GM12878 (cell line): ENCODE measurements at regions not wholly inside any gene's neighbourhood (a gene's known extent, or its start where the extent isn't known, plus 50 kb on each side); places are given as distances from the start of the nearest gene placed in this dataset.

Experiments used
- ATAC-seq: fragments of 200-7000 bp; cut with Tn5 transposase; 3 replicates; pipeline ENCODE4 v1.9.1; 2020; ENCODE audit warnings: mild to moderate bottlenecking, moderate library complexity
- BruUV-seq: library from RNA; stranded (reverse); fragments of 400-500 nt; replicated peaks from 2 replicates; lab custom pipeline; 2021; lab: Mats Ljungman, UMichigan
- CTCF ChIA-PET: fragments of 300-600 bp; sonication (Branson Sonifier 250); formaldehyde crosslinking; extraction: SDS; loops from one replicate; lab custom pipeline; 2021; ENCODE audit warnings: inconsistent platforms; lab: Yijun Ruan, JAX
- POLR2A ChIA-PET: fragments of 350-600 bp; formaldehyde crosslinking; extraction: SDS; loops from one replicate; lab custom pipeline; 2021; ENCODE audit warnings: inconsistent platforms; lab: Charles Lee
- RAD21 ChIA-PET: fragments of 300-600 bp; sonication (Branson Sonifier 250); formaldehyde crosslinking; loops from one replicate; lab custom pipeline; 2023; ENCODE audit warnings: antibody characterized with exemption; ENCODE audit not compliant: unreplicated experiment; lab: Charles Lee
- SMC1A ChIA-PET: fragments of 300-600 bp; sonication (Branson Sonifier 250); formaldehyde crosslinking; loops from one replicate; lab custom pipeline; 2023; ENCODE audit not compliant: unreplicated experiment, uncharacterized antibody; lab: Charles Lee
- DNase-seq: peaks from one replicate; pipeline ENCODE4 v3.0.0-alpha.2; 2011; ENCODE audit warnings: low read depth, low spot score
- FAIRE-seq: peaks from 3 replicates; lab custom pipeline; 2011; peaks lifted over from hg19 to GRCh38; lab: Jason Lieb, UNC
- H2AFZ ChIP-seq: 2 replicates; pipeline ENCODE4 v1.6.0; 2011; ENCODE audit warnings: low read depth, low read length, control low read depth; ENCODE audit not compliant: control insufficient read depth
- H3K27ac ChIP-seq: 2 replicates; pipeline ENCODE4 v1.5.1; 2011; ENCODE audit warnings: control low read depth; ENCODE audit not compliant: control insufficient read depth, insufficient read depth
- H3K27me3 ChIP-seq, 2 experiments: replicated peaks in 1 of 2; 2 replicates each; pipeline versions ENCODE4 v1.6.0 to v1.6.1; 2011; ENCODE audit warnings: low read length in 1 of 2; ENCODE audit not compliant: control insufficient read depth in 2 of 2, insufficient read depth in 2 of 2
- H3K36me3 ChIP-seq, 2 experiments: 2 replicates each; pipeline ENCODE4 v1.5.1; 2011; ENCODE audit warnings: low read length in 1 of 2; ENCODE audit not compliant: control insufficient read depth in 2 of 2, insufficient read depth in 2 of 2
- H3K4me1 ChIP-seq: 2 replicates; pipeline ENCODE4 v1.6.1; 2011; ENCODE audit warnings: mild to moderate bottlenecking, low read length, moderate library complexity, mixed read lengths; ENCODE audit not compliant: control insufficient read depth, insufficient read depth
- H3K4me2 ChIP-seq: 2 replicates; pipeline ENCODE4 v1.6.0; 2011; ENCODE audit warnings: control low read depth; ENCODE audit not compliant: control insufficient read depth, insufficient read depth
- H3K4me3 ChIP-seq: fragments of 200-600 bp; sonication (generic); 2 replicates; pipeline ENCODE4 v1.5.1; 2016
- H3K79me2 ChIP-seq: 2 replicates; pipeline ENCODE4 v1.6.0; 2011; ENCODE audit warnings: low read length; ENCODE audit not compliant: control insufficient read depth, insufficient read depth
- H3K9ac ChIP-seq: 2 replicates; pipeline ENCODE4 v1.8.0; 2011; ENCODE audit warnings: low read length, control low read depth, mixed read lengths; ENCODE audit not compliant: control insufficient read depth, insufficient read depth
- H3K9me3 ChIP-seq: replicated peaks from 3 replicates; pipeline ENCODE4 v1.5.1; 2011; ENCODE audit warnings: mild to moderate bottlenecking, low read length; ENCODE audit not compliant: control insufficient read depth, insufficient read depth
- H4K20me1 ChIP-seq: 2 replicates; pipeline ENCODE4 v1.6.0; 2011; ENCODE audit not compliant: control insufficient read depth, insufficient read depth
- BHLHE40 ChIP-seq, 2 experiments: fragments of 450-650 bp in 1 of 2; IDR thresholded peaks; 2 replicates each; pipeline ENCODE4 v1.6.1; 2011 to 2017; ENCODE audit warnings: low read depth in 2 of 2, borderline replicate concordance in 1 of 2, improper control_type of control experiment in 1 of 2, low read length in 1 of 2, mild to moderate bottlenecking in 1 of 2
- CBFB ChIP-seq: IDR thresholded peaks from 2 replicates; pipeline ENCODE4 v1.6.1; 2016; ENCODE audit warnings: antibody characterized with exemption, low read depth
- GATAD2B ChIP-seq: fragments of 450-650 bp; conservative IDR thresholded peaks from 2 replicates; pipeline ENCODE4 v1.6.1; 2017; ENCODE audit warnings: low read depth, mild to moderate bottlenecking, moderate library complexity
- NFIC ChIP-seq: IDR thresholded peaks from 2 replicates; pipeline ENCODE4 v1.6.1; 2012; ENCODE audit warnings: low read depth, mild to moderate bottlenecking, inconsistent platforms, low read length, moderate library complexity
- TCF12 ChIP-seq: IDR thresholded peaks from 2 replicates; pipeline ENCODE4 v1.6.1; 2011; ENCODE audit warnings: low read depth, mild to moderate bottlenecking, low read length
- WGBS: methylation state at CpG from one replicate; pipeline ENCODE4 v1.1.6; 2016; ENCODE audit warnings: low lambda C conversion rate; ENCODE audit not compliant: insufficient replicate concordance, insufficient coverage; ENCODE audit errors: missing lambda C conversion rate; 5-methylcytosine and 5-hydroxymethylcytosine counted together
- in situ Hi-C: fragments of 300-500 bp; cut with MboI; formaldehyde crosslinking; loops from 9 replicates; pipeline ENCODE4 v1.14.3; 2018; ENCODE audit warnings: mixed read lengths
- intact Hi-C: fragments of 100-400 bp; cut with micrococcal nuclease; formaldehyde crosslinking; loops from one replicate; pipeline ENCODE4 v1.14.2; 2022; ENCODE audit not compliant: unreplicated experiment
- TF ChIP-seq, protein P1 (sequence below): IDR thresholded peaks from 2 replicates; pipeline ENCODE4 v1.6.1; 2012; ENCODE audit warnings: low read length, inconsistent platforms

DNA sequence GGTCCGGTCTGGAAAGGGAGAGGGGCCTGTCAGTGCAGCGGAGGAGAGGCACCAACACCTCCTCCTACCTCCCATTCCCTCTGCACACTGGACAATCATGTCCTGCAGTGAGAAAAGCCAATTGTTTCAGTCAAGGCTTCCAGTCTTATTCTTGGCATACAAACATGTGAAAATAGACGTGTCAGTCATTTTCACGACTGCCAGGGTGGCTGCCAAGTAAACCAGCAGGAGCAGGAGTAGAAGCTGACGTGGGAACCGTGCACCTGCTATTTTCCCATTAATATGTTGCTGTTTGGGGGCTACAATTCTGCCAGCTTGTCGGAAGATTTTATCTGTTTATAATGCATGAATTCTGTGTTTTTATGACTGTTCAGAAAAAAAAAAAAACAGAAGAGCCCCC lies 202.3 kb downstream of the SPP2 start:
- no peaks in the 10 kb centered on the region; a peak in 2 of 4 replicates for H3K27me3 ChIP-seq
- no peak for TF ChIP-seq BHLHE40 (IDR thresholded peaks at IDR 0.05; ENCODE audit: borderline replicate concordance in 1 of 2, low read depth in 2 of 2, low read length in 1 of 2)
- TF ChIP-seq NFIC = no peak
- no peak for TF ChIP-seq GATAD2B
- TF ChIP-seq TCF12 = no peak
- TF ChIP-seq, protein P1, sequence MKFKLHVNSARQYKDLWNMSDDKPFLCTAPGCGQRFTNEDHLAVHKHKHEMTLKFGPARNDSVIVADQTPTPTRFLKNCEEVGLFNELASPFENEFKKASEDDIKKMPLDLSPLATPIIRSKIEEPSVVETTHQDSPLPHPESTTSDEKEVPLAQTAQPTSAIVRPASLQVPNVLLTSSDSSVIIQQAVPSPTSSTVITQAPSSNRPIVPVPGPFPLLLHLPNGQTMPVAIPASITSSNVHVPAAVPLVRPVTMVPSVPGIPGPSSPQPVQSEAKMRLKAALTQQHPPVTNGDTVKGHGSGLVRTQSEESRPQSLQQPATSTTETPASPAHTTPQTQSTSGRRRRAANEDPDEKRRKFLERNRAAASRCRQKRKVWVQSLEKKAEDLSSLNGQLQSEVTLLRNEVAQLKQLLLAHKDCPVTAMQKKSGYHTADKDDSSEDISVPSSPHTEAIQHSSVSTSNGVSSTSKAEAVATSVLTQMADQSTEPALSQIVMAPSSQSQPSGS = no peak
- TF ChIP-seq CBFB = no peak
- FAIRE-seq (no peak), ATAC-seq (no peak), DNase-seq (no peak)
- in situ Hi-C loops (no loop called here), intact Hi-C loops (no loop called here)
- no TSS peak for BruUV-seq
- no peaks in the 10 kb centered on the region for H3K4me1 ChIP-seq
- 41% methylated on average over 7 of the region's 7 CpGs for WGBS
- H3K9me3 ChIP-seq = no peaks in the 10 kb centered on the region; the same call in 2 of the 3 replicates
- no peak overlapping the region for H3K9ac ChIP-seq
- H2AFZ ChIP-seq = no peak overlapping the region
- H3K27ac ChIP-seq = no peak overlapping the region
- CTCF ChIA-PET = interaction anchor here (0.6 kb wide), 1 partner anchor 249 kb away, joined by 3 read pairs; no protein-coding TSS in a partner anchor
- POLR2A ChIA-PET = no interaction called here
- H4K20me1 ChIP-seq = no peaks in the 10 kb centered on the region
- no peak overlapping the region for H3K4me3 ChIP-seq
- H3K79me2 ChIP-seq = no peaks in the 10 kb centered on the region
- SMC1A ChIA-PET = no interaction called here
- H3K36me3 ChIP-seq = no peaks in the 10 kb centered on the region
- H3K4me2 ChIP-seq = no peak overlapping the region
- RAD21 ChIA-PET = no interaction called here
